ENCODE measurements at regions not wholly inside any gene's neighbourhood (a gene's known extent, or its start where the extent isn't known, plus 50 kb on each side); places are given as distances from the start of the nearest gene placed in this dataset.

- no peak for TF ChIP-seq POLR2A (IDR thresholded peaks at IDR 0.05)
- no peak for TF ChIP-seq CTCF (IDR thresholded peaks at IDR 0.05)
Measured at GRCh38 chr7:41312235-41312634, 390.7 kb downstream of the INHBA start.
